ENCODE measurements at regions not wholly inside any gene's neighbourhood (a gene's known extent, or its start where the extent isn't known, plus 50 kb on each side); places are given as distances from the start of the nearest gene placed in this dataset.

DNA sequence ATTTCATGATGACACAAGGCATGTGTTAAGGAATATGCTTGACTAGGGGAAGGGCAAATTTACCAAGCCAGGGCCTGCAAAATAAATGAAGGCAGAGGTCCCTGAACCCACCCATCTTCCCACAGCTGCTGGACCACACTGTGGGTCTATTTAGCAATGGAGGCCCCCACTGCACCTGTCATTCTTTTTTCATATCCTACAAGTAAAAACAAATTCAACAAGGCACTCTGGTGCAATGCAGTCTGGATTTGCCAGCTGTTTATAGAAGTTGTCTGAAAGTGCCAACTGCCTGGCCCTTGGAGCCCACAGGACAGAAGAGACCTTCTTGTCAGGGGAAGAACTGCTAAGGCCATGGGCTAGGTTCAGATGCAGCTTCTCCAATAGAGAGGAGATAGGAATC is 112.8 kb upstream of the ATL2 start:
- TF ChIP-seq, protein P1, sequence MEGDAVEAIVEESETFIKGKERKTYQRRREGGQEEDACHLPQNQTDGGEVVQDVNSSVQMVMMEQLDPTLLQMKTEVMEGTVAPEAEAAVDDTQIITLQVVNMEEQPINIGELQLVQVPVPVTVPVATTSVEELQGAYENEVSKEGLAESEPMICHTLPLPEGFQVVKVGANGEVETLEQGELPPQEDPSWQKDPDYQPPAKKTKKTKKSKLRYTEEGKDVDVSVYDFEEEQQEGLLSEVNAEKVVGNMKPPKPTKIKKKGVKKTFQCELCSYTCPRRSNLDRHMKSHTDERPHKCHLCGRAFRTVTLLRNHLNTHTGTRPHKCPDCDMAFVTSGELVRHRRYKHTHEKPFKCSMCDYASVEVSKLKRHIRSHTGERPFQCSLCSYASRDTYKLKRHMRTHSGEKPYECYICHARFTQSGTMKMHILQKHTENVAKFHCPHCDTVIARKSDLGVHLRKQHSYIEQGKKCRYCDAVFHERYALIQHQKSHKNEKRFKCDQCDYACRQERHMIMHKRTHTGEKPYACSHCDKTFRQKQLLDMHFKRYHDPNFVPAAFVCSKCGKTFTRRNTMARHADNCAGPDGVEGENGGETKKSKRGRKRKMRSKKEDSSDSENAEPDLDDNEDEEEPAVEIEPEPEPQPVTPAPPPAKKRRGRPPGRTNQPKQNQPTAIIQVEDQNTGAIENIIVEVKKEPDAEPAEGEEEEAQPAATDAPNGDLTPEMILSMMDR (IDR thresholded peaks at IDR 0.05): no peak
- TF ChIP-seq POLR2AphosphoS5 (IDR thresholded peaks at IDR 0.05): no peak

Data from sigmoid colon (tissue), 4 donors.